Neuronal stem cell (in vitro differentiated cells): ENCODE measurements at regions not wholly inside any gene's neighbourhood (a gene's known extent, or its start where the extent isn't known, plus 50 kb on each side); places are given as distances from the start of the nearest gene placed in this dataset.

Source experiments
- DNase-seq: peaks from one replicate; pipeline ENCODE4 v3.0.0-alpha.2; 2013; ENCODE audit warnings: low spot score
- H2AFZ ChIP-seq: one replicate; pipeline ENCODE4 v1.6.1; 2013; ENCODE audit warnings: mild to moderate bottlenecking, low read length, inconsistent platforms
- H2AK5ac ChIP-seq: 2 replicates; pipeline ENCODE4 v1.6.1; 2013; ENCODE audit warnings: low read depth, mild to moderate bottlenecking, inconsistent platforms, low read length, moderate library complexity, mixed read lengths
- H2BK120ac ChIP-seq: 2 replicates; pipeline ENCODE4 v1.6.1; 2013; ENCODE audit warnings: low read depth, mild to moderate bottlenecking, inconsistent platforms, low read length, moderate library complexity, mixed read lengths
- H2BK12ac ChIP-seq: one replicate; pipeline ENCODE4 v1.6.1; 2013; ENCODE audit warnings: low read length, inconsistent platforms
- H2BK15ac ChIP-seq: 2 replicates; pipeline ENCODE4 v1.6.1; 2013; ENCODE audit warnings: mild to moderate bottlenecking, low read length, inconsistent platforms, mixed read lengths
- H2BK5ac ChIP-seq: one replicate; pipeline ENCODE4 v1.6.1; 2013; ENCODE audit warnings: inconsistent platforms, mild to moderate bottlenecking, low read length, moderate library complexity
- H3K14ac ChIP-seq: one replicate; pipeline ENCODE4 v1.6.1; 2013; ENCODE audit warnings: low read length, inconsistent platforms
- H3K18ac ChIP-seq: 2 replicates; pipeline ENCODE4 v1.6.1; 2013; ENCODE audit warnings: low read length, inconsistent platforms
- H3K23ac ChIP-seq: 2 replicates; pipeline ENCODE4 v1.6.1; 2013; ENCODE audit warnings: low read depth, mild to moderate bottlenecking, mixed read lengths, low read length, inconsistent platforms; ENCODE audit not compliant: poor library complexity
- H3K27ac ChIP-seq: replicated peaks from 3 replicates; pipeline ENCODE4 v1.5.1; 2013; ENCODE audit warnings: low read length, inconsistent platforms
- H3K27me3 ChIP-seq, 3 experiments: 2 replicates each; pipeline ENCODE4 v1.6.1; 2013; ENCODE audit warnings: low read length in 3 of 3, mild to moderate bottlenecking in 2 of 3, inconsistent platforms in 1 of 3, low read depth in 1 of 3, mixed read lengths in 1 of 3, moderate library complexity in 1 of 3; ENCODE audit not compliant: control insufficient read depth in 3 of 3, insufficient read depth in 3 of 3
- H3K36me3 ChIP-seq, 2 donors: replicated peaks in 1 of 2; 2 replicates each; pipeline ENCODE4 v1.6.1; 2013; ENCODE audit warnings: low read length in 2 of 2; ENCODE audit not compliant: control insufficient read depth in 2 of 2, insufficient read depth in 2 of 2
- H3K4ac ChIP-seq: 2 replicates; pipeline ENCODE4 v1.6.1; 2013; ENCODE audit warnings: inconsistent platforms, mild to moderate bottlenecking, low read length, moderate library complexity
- H3K4me1 ChIP-seq, 2 donors: 1 replicate in 1 of 2; 2 replicates in 1 of 2; pipeline ENCODE4 v1.6.1; 2013; ENCODE audit warnings: low read length in 2 of 2, low read depth in 1 of 2; ENCODE audit not compliant: control insufficient read depth in 2 of 2, insufficient read depth in 1 of 2
- H3K4me2 ChIP-seq: one replicate; pipeline ENCODE4 v1.6.1; 2013; ENCODE audit warnings: mild to moderate bottlenecking, low read length, inconsistent platforms; ENCODE audit not compliant: insufficient read depth, poor library complexity, severe bottlenecking
- H3K4me3 ChIP-seq, 2 donors: 2 replicates each; pipeline ENCODE4 v1.5.1; 2013; ENCODE audit warnings: low read length in 2 of 2, mild to moderate bottlenecking in 2 of 2, inconsistent platforms in 1 of 2, moderate library complexity in 1 of 2
- H3K79me1 ChIP-seq: one replicate; pipeline ENCODE4 v1.6.1; 2013; ENCODE audit warnings: low read depth, mild to moderate bottlenecking, inconsistent platforms, low read length, moderate library complexity
- H3K9ac ChIP-seq: one replicate; pipeline ENCODE4 v1.6.1; 2013; ENCODE audit warnings: mild to moderate bottlenecking, low read depth, low read length, inconsistent platforms; ENCODE audit not compliant: poor library complexity
- H3K9me3 ChIP-seq, 2 donors: replicated peaks in 1 of 2; 2 replicates each; pipeline versions ENCODE3 to v1.6.1; 2013; ENCODE audit warnings: low read length in 2 of 2, mild to moderate bottlenecking in 2 of 2, inconsistent platforms in 1 of 2, low read depth in 1 of 2, mixed read lengths in 1 of 2, moderate library complexity in 1 of 2; ENCODE audit not compliant: control insufficient read depth in 2 of 2, insufficient read depth in 1 of 2
- H4K8ac ChIP-seq: one replicate; pipeline ENCODE4 v1.6.1; 2013; ENCODE audit warnings: low read depth, mild to moderate bottlenecking, inconsistent platforms, low read length, moderate library complexity
- H4K91ac ChIP-seq: one replicate; pipeline ENCODE4 v1.6.1; 2013; ENCODE audit warnings: low read length, low read depth, mild to moderate bottlenecking, inconsistent platforms; ENCODE audit not compliant: poor library complexity
- WGBS, 2 donors: extraction: QIAGEN DNeasy Blood & Tissue Kit; methylation state at CpG; one replicate each; pipeline ENCODE4 v1.1.7; 2013; ENCODE audit warnings: missing lambda C conversion rate in 2 of 2, mixed read lengths in 1 of 2; ENCODE audit not compliant: insufficient read length in 2 of 2, insufficient replicate concordance in 1 of 2; ENCODE audit errors: extremely low coverage in 2 of 2; 5-methylcytosine and 5-hydroxymethylcytosine counted together

DNA sequence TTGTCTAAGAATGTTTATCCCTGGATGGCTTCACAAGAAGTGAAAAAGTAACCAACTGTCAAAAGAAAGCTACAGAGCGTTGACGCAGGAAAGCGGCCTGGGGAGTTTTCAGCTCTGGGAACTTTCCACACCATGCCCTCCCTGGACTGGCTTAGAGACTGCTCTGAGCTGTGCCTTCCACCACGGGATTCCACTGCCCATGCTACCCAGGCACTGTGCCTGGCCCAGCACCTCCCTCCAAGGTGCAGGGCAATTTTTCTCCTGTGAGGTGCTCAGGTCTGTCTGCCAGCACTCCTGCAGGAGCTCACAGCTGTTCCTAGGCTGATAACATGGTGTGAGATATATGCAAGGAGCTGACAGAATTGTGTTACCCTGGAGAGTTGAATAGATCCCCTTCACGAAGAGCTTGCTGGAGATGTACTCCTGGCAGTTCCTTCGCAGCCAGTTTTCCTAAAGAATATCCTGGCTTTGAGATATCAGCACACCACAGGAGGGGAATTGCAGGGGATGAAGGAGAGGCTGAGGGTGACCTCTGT, 258.3 kb upstream of the B3GAT1 start:
- no peak overlapping the region for H3K4ac ChIP-seq
- no peak for DNase-seq
- no peaks in the 10 kb centered on the region for H3K36me3 ChIP-seq
- H2BK120ac ChIP-seq: no peak overlapping the region
- H4K91ac ChIP-seq: no peak overlapping the region
- no peak overlapping the region for H2AFZ ChIP-seq
- no peaks in the 10 kb centered on the region for H3K79me1 ChIP-seq
- H3K18ac ChIP-seq: peak overlapping the region; percentile 3
- no peak overlapping the region for H2BK5ac ChIP-seq
- H3K27me3 ChIP-seq: peaks cover 0 to 3% (median 0%) of the 10 kb centered on the region in 3 experiments
- H3K9ac ChIP-seq: no peak overlapping the region
- H2AK5ac ChIP-seq: no peak overlapping the region
- no peak overlapping the region for H3K14ac ChIP-seq
- H2BK12ac ChIP-seq: no peak overlapping the region
- H2BK15ac ChIP-seq: no peak overlapping the region
- no peak overlapping the region for H3K4me2 ChIP-seq
- no CpG with 5 or more reads among the region's 6 CpGs for WGBS, 2 donors
- peak overlapping the region in 1 of 2 donors; percentile 25 for H3K4me3 ChIP-seq
- peaks cover 0 to 11% of the 10 kb centered on the region in 2 donors for H3K4me1 ChIP-seq
- no peak overlapping the region for H3K27ac ChIP-seq
- H3K23ac ChIP-seq: no peak overlapping the region
- H3K9me3 ChIP-seq: peaks cover 0 to 4% of the 10 kb centered on the region in 2 donors
- no peak overlapping the region for H4K8ac ChIP-seq

DNA sequence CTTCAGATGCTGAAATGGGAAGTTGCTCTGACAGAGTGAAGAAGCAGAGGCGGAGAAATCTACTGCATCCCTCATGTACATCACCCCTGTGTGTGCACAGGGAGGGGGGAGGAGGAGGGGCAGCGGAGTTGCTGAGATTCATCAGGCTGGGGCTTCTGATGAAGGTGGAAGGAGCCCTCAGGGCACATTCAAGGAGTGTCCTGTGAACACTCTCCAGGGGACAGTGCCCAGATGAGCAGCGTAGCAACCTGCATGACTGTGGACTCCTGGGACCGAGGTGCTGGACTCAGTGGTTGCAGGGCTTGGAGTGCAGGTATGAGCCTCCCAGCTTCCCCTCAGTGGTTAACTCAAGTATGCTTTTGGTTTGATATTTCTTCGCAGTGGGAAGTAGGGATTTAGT, 257.8 kb upstream of the B3GAT1 start:
- Histone ChIP-seq H2BK12ac (no peak overlapping the region), H3K27me3 (peaks cover 0 to 3% (median 0%) of the 10 kb centered on the region in 3 experiments), H3K4me2 (no peak overlapping the region), H3K18ac (no peak overlapping the region), H3K9ac (no peak overlapping the region), H2AFZ (no peak overlapping the region), H2AK5ac (peak overlapping the region; percentile 54), H2BK120ac (peak overlapping the region; percentile 57), H3K79me1 (no peaks in the 10 kb centered on the region), H3K9me3 (peaks cover 0 to 4% of the 10 kb centered on the region in 2 donors), H4K8ac (no peak overlapping the region), H3K36me3 (no peaks in the 10 kb centered on the region), H3K14ac (no peak overlapping the region), H3K23ac (no peak overlapping the region), H4K91ac (no peak overlapping the region), H3K4me1 (peaks cover 0 to 11% of the 10 kb centered on the region in 2 donors), H2BK5ac (no peak overlapping the region), H2BK15ac (no peak overlapping the region), H3K27ac (no peak overlapping the region), H3K4me3 (no peak overlapping the region), H3K4ac (no peak overlapping the region)
- DNase-seq: no peak
- no CpG with 5 or more reads among the region's 5 CpGs for WGBS, 2 donors

DNA sequence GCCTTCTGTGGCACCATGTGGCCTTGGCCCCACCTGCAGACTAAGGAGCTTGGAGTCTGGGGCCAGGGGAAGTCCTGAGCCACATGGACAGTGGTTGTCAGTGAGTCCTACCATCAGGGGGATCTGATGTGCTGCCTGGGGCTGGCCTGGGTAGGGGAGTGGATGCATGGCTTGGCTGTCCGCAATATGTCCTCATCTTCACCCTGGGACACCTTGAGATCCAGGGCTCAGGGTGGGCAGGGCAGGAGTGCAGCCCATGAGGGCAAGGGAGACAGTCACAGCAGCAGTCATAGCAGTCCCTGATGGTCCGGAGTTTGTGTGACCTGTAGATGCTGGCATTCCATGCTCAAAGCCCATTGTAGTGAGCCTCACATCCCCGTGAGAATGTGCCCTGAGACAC, 256.8 kb upstream of the B3GAT1 start:
- Histone ChIP-seq H2BK5ac (no peak overlapping the region), H3K79me1 (no peaks in the 10 kb centered on the region), H3K27ac (no peak overlapping the region), H3K4ac (no peak overlapping the region), H2AK5ac (no peak overlapping the region), H4K91ac (no peak overlapping the region), H4K8ac (no peak overlapping the region), H3K18ac (peak overlapping the region; percentile 7), H3K4me1 (peaks cover 0 to 11% of the 10 kb centered on the region in 2 donors), H2BK12ac (no peak overlapping the region), H3K23ac (no peak overlapping the region), H3K36me3 (no peaks in the 10 kb centered on the region), H3K14ac (no peak overlapping the region), H3K27me3 (peaks cover 0 to 3% (median 0%) of the 10 kb centered on the region in 3 experiments), H3K9me3 (peaks cover 0 to 4% of the 10 kb centered on the region in 2 donors), H3K9ac (no peak overlapping the region), H2AFZ (no peak overlapping the region), H2BK120ac (no peak overlapping the region), H3K4me3 (peak overlapping the region in 1 of 2 donors; percentile 59), H2BK15ac (no peak overlapping the region), H3K4me2 (no peak overlapping the region)
- no peak for DNase-seq
- WGBS, 2 donors: no CpG with 5 or more reads among the region's 3 CpGs

DNA sequence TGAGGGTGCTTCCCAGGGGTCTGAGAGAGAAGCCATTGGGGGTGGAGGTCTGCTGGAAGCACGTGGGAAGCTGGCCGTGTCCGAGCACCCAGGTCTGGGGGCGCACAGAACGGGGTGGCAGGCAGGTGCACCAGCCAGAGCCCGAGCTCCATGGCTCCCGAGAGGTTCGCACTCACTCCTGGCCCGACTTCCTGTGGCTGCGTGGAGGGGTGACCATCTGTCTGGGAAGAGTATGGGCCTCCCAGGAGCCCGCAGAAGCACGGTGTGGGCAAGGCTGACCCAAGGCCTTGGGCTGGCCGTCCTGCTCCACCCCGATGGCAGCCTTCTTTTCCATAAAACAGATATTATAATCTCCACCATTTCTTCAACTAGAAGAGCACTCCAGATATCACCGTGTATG, 256.0 kb upstream of the B3GAT1 start:
- no peak overlapping the region for H2AFZ ChIP-seq
- H2BK15ac ChIP-seq: no peak overlapping the region
- no peak overlapping the region for H2BK5ac ChIP-seq
- H4K91ac ChIP-seq: no peak overlapping the region
- no peaks in the 10 kb centered on the region for H3K36me3 ChIP-seq
- peaks cover 0 to 4% of the 10 kb centered on the region in 2 donors for H3K9me3 ChIP-seq
- no peaks in the 10 kb centered on the region for H3K79me1 ChIP-seq
- H2BK120ac ChIP-seq: no peak overlapping the region
- no peak overlapping the region for H3K4ac ChIP-seq
- no peak overlapping the region for H3K27ac ChIP-seq
- DNase-seq: no peak
- H3K4me1 ChIP-seq: peaks cover 0 to 11% of the 10 kb centered on the region in 2 donors
- H2AK5ac ChIP-seq: no peak overlapping the region
- H3K14ac ChIP-seq: no peak overlapping the region
- no peak overlapping the region for H3K23ac ChIP-seq
- no peak overlapping the region for H3K18ac ChIP-seq
- H3K27me3 ChIP-seq: peaks cover 0 to 3% (median 0%) of the 10 kb centered on the region in 3 experiments
- H3K4me3 ChIP-seq: no peak overlapping the region
- no peak overlapping the region for H3K4me2 ChIP-seq
- no peak overlapping the region for H2BK12ac ChIP-seq
- H3K9ac ChIP-seq: no peak overlapping the region
- H4K8ac ChIP-seq: no peak overlapping the region
- no CpG with 5 or more reads among the region's 15 CpGs for WGBS, 2 donors
